HCT116 (cell line): ENCODE measurements at regions not wholly inside any gene's neighbourhood (a gene's known extent, or its start where the extent isn't known, plus 50 kb on each side); places are given as distances from the start of the nearest gene placed in this dataset.

ENCODE experiments used
- EZH2 ChIP-seq: fragments of 200-600 bp; sonication (generic); IDR thresholded peaks from 2 replicates; pipeline ENCODE4 v1.6.1; 2017; ENCODE audit warnings: antibody characterized with exemption, mixed run types
- POLR2A ChIP-seq: IDR thresholded peaks from 2 replicates; pipeline ENCODE4 v1.7.0; 2011; ENCODE audit warnings: borderline replicate concordance; ENCODE audit not compliant: insufficient read depth, insufficient read length; ENCODE audit errors: extremely low read depth
- POLR2AphosphoS5 ChIP-seq: IDR thresholded peaks from 2 replicates; pipeline ENCODE4 v1.6.1; 2011; ENCODE audit warnings: mild to moderate bottlenecking, low read depth, low read length, moderate library complexity
- TF ChIP-seq, protein P1 (sequence below), 3 experiments: fragments of 200-600 bp in 1 of 3; sonication (generic) in 1 of 3; IDR thresholded peaks in 2 of 3; conservative IDR thresholded peaks in 1 of 3; 2 replicates each; pipeline ENCODE4 v1.5.1; 2012 to 2017; ENCODE audit warnings: low read depth in 2 of 3, low read length in 2 of 3, antibody characterized with exemption in 1 of 3, borderline replicate concordance in 1 of 3, control low read depth in 1 of 3, mild to moderate bottlenecking in 1 of 3, mixed read lengths in 1 of 3, mixed run types in 1 of 3, moderate library complexity in 1 of 3; ENCODE audit not compliant: insufficient read depth in 1 of 3
- TF ChIP-seq, protein P2 (sequence below): IDR thresholded peaks from 2 replicates; pipeline ENCODE4 v1.6.1; 2012

DNA sequence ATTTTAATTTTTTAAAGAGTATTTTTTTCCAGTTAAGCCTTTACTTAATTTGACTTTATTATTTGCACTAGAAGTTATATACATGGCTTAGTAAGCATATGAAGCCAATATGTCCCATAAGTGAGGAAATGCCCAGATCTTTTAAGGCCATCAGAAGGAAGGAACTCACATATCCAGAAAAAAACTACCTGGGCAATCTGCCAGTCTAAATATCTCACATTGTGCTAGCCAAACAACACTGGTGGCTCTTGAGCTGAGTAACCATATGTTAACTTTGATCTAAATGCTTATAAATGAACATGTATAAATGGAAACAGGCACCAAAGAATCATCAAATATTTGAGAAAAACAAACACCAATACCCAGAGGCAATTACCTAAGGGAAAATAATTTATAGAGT, 138.6 kb upstream of the APOOL start:
- TF ChIP-seq, protein P1, sequence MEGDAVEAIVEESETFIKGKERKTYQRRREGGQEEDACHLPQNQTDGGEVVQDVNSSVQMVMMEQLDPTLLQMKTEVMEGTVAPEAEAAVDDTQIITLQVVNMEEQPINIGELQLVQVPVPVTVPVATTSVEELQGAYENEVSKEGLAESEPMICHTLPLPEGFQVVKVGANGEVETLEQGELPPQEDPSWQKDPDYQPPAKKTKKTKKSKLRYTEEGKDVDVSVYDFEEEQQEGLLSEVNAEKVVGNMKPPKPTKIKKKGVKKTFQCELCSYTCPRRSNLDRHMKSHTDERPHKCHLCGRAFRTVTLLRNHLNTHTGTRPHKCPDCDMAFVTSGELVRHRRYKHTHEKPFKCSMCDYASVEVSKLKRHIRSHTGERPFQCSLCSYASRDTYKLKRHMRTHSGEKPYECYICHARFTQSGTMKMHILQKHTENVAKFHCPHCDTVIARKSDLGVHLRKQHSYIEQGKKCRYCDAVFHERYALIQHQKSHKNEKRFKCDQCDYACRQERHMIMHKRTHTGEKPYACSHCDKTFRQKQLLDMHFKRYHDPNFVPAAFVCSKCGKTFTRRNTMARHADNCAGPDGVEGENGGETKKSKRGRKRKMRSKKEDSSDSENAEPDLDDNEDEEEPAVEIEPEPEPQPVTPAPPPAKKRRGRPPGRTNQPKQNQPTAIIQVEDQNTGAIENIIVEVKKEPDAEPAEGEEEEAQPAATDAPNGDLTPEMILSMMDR (IDR thresholded peaks at IDR 0.05 in 2 of 3, conservative IDR thresholded peaks at IDR 0.05 in 1 of 3; ENCODE audit: borderline replicate concordance in 1 of 3, insufficient read depth in 1 of 3, low read depth in 2 of 3, low read length in 2 of 3) = no peak
- TF ChIP-seq POLR2A (no peak), POLR2AphosphoS5 (no peak), EZH2 (no peak)
- TF ChIP-seq, protein P2, sequence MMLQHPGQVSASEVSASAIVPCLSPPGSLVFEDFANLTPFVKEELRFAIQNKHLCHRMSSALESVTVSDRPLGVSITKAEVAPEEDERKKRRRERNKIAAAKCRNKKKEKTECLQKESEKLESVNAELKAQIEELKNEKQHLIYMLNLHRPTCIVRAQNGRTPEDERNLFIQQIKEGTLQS = no peak
